ENCODE measurements at regions not wholly inside any gene's neighbourhood (a gene's known extent, or its start where the extent isn't known, plus 50 kb on each side); places are given as distances from the start of the nearest gene placed in this dataset.

DNA sequence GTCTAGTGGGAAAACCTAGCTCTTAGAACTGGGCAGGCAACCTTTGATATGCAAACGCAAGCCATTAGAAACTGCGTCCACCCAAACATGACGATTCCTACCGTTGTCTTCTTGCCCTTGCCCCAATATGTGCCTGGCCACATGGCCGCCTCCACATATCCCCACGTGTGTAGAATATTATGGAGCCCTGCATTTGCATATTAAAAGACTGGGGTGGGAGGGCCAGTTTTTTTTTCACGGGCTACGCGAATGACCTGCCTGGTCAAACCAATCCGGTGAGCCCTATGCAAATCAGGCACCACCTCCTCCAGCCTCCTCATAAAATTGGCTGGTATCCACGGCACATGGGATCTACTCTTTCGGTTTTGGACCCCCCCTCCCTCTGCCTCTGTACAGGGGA, 381.0 kb upstream of the RGMA start:
- no peak for DNase-seq

GRCh38 chr15:93467337-93467736, 378.3 kb upstream of the RGMA start:
- DNase-seq: no peak

GRCh38 chr15:93466380-93466779, 377.4 kb upstream of the RGMA start:
- no peak for DNase-seq

GRCh38 chr15:93462690-93463089, 373.7 kb upstream of the RGMA start:
- DNase-seq: no peak

GRCh38 chr15:93460717-93461116, 371.7 kb upstream of the RGMA start:
- DNase-seq: no peak

DNA sequence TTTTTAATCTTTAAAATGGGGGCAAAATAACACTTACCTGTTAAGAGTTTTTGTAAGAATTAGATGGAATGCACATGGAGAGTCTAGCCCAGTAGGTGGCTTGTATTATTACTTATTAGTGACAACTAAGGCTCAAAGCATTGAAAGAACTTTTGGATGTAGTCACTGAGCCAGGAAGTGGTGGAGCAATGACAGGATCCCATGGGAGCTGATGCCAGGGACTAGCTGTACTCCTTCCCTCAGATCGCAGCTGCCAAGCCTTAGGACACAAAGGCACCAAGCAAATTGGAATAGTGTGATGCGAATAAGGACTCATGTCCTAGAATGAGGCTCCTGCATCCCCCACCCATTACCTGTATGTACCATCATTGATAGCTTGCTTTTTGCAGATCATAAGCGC, 370.4 kb upstream of the RGMA start:
- DNase-seq: no peak

DNA sequence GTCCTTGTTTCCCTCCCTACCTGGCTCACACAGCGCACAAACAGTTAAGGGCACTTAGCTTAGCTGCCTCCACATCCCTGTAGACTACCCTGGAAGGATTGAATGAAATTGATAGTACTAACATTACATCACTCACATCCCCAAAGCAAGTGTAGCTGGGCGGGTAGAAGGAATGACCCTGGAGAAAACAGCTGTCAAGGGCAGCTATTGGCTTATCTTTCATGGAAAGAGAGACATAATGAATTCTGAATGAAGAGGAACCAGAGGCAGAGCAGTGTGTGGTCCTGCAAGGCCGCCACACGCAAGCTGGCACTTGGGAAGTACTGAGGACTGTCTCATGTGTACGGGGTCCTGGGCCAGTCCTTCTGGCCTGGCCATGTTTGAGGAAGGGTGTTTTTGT, 369.6 kb upstream of the RGMA start:
- no peak for DNase-seq

GRCh38 chr15:93454788-93455187, 365.8 kb upstream of the RGMA start:
- no peak for DNase-seq

- no peak for DNase-seq
Observed at GRCh38 chr15:93452537-93453211, 363.7 kb upstream of the RGMA start.

DNA sequence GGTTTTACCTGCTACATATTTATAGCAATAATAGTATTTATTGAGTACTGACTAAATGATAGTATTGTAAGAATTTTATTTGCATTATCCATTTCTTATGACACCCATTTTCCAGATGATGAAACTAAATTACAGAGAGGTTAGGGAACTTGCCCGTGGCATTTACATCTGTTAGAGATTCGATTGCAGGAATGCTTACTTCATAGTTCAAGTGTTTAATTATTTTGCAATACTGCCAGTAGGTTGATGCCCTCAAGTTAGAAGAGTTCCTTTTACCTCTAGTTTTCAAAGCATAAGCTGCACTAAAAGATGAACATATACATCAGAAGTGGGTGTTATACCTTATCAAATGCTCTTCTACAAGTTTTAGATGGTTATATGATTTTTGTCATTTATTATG, 362.8 kb upstream of the RGMA start:
- DNase-seq: no peak

- peak; percentile 62 for DNase-seq
Observed at GRCh38 chr15:93451265-93451664, 362.3 kb upstream of the RGMA start.

- DNase-seq: no peak
Observed at GRCh38 chr15:93449798-93450197, 360.8 kb upstream of the RGMA start.

GRCh38 chr15:93438310-93438709, 349.3 kb upstream of the RGMA start:
- no peak for DNase-seq

- no peak for DNase-seq
Observed at GRCh38 chr15:93432474-93432873, 343.5 kb upstream of the RGMA start.

DNA sequence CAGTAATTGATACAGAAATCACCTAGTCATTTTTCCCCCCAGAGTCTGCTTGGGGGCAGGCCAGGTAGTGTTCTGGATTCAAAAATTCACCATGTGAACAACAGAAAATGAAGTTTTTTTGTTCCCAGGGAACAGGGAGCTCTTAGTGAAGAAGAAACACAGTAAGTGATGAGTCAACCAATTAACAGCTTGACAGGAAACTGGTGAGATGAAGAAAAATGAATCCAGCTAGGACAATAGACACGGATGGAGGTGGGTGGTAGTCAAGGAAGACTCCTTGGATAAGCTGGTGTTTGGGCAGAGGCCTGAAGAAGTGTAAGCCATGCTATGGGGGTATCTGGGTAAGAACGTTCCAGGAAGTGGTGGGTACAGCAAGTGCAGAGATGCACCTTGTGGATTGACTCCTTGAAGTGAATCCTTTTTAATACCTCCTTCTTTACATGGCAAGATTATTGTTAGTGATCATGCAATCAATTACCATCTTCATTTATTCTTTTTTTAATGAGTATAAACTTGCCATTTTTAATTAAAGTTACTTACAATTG, 339.9 kb upstream of the RGMA start:
- no peak for DNase-seq

DNA sequence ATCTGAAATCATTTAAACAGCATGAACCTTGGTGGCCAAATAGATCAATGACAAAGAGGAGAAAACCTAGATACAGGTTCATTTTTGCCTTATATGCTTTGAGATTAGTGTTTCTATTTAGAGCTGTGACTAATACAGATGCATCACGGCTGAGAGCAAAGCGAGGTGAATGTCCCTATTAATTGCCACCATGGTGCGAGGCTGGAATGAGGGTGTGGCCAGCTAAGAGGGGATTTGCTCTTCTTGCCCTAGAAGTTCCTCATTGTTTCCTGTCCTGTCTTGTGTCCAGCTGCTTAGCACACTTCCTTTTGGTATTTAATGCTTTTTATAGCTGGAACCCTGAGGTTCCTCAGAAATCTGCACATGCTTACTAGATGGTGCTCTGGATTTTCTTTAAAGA, 339.1 kb upstream of the RGMA start:
- DNase-seq: no peak

DNA sequence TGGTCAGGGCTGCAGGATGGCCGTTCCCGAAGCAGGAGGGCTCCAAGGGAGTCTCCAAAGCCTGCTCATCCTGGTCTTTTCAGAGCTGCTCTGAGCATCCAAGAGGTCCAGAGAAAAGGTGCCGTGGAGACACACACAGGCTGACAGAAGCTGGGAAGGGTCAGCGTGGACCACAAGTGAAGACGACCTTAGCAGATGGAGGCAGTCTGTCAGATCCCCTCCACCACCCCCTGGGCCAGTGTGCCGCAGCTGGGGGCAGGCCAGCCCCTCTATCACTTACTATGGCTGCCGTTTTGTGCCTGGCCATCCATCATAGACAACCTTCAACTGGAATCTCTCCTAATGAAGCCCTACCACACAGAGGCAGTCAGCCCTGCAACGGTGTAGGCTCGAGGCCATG, 335.1 kb upstream of the RGMA start:
- DNase-seq: no peak

DNA sequence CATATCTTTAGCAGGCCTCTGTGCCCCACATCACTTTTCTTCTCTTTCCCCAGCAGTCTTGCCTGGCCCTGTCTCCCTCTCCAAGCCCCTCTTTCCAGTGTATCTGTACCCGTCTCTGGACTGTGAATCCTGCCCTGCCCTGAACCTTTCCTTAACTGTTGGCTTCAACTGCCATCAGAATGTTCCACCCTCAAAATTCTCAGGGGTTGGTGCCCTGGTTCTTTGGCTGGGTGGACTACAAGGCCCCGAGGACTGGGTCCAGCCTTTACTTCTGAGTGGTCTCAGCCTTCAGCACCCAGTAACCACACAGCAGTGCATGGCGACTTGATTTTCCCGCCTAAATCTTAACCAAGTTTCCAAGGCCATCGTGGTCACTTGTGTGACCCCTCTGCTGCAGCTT, 333.5 kb upstream of the RGMA start:
- DNase-seq: no peak

DNA sequence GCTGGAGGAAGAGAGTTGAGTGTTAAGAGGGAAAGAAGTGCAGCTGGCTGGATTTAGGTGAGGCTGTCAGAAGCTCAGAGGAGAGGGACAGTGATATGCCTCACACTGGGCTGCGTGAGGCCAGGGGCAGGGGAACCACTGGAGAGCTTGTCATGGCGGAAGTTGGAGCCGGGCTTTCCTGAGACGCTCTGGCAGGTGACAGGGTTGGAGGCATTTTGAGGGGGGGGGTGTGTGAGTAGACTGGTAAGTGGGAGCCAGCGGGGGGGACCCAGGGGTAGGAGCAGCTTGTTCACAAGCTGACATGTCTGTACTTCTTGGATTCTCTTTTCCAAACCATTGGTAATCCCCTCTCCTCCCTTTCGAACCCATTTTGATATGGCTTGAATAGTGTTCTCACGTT, 331.5 kb upstream of the RGMA start:
- no peak for DNase-seq

GRCh38 chr15:93420050-93420452, 331.0 kb upstream of the RGMA start:
- no peak for DNase-seq

DNA sequence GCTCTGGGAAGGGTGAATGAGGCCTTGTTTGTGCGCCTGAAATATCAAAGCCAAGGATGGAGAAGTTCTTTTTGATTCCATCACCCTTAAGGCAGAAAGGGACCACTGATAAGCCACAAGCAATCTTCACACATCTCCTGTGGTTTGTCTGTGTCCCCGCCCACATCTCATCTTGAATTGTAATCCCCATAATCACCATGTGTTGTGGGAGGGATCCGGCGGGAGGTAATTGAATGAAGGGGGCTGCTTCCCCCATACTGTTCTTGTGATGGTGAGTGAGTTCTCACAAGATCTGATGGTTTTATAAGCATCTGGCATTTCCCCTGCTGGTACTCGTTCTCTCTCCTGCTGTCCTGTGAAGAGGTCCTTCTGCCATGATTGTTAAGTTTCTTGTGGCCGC, 329.6 kb upstream of the RGMA start:
- DNase-seq: no peak

DNA sequence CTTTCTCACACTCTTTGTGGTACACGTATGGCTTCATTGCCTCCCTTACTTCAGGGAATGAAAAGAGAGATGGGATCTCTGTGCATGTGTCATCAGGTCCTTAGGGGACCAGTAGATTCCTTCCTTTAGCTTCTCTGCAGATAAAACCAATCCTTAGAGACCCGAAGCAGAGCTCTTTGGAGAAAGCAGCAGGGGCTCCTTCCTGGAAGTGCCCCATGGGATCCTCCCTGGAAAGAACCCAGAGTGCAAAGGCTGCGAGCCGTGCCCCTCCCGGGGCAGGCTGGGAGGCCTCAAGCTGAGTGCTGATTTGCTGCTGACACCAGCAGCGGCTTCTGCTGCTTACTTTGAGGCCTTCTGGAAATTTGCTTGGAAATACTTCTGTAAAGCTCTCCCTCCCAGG, 328.6 kb upstream of the RGMA start:
- DNase-seq: no peak

- no peak for DNase-seq
Observed at GRCh38 chr15:93417156-93417555, 328.1 kb upstream of the RGMA start.

- no peak for DNase-seq
Observed at GRCh38 chr15:93415576-93415975, 326.6 kb upstream of the RGMA start.

DNA sequence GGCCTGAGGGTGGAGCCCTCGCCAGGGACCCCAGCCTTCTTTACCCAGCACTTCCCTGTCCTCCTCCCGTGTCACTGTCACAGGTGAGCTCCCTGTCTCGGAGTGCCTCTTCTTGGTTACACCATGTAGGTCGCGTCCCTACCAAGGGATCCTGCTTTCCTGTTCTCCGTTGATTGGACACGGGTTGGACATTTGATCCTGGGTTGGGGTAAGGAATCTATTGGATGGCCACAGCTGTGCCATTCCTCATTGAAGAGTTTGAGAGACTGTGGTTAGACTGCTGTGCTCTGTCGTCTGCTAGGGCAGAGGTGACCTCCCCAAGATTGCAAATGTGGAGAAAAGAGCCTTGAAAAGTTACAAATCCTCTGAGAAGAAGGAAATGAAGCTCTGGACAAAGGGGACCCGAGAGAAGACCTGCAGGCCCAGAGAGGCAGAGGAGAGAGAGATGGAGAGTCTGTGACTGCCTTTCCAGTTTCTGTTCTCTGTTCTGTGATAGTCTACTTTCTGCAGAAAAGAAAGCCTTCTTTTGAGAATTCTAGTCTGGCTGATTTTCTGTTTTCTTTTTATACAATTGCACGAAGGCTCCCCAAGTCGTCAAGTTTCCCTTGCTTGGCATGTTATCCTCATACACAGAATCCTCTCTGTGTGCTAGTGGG, 325.7 kb upstream of the RGMA start:
- DNase-seq: no peak

Data from NCI-H748 treated with DMSO at 0.1 percent for 48 hours (cell line).